ENCODE measurements at regions not wholly inside any gene's neighbourhood (a gene's known extent, or its start where the extent isn't known, plus 50 kb on each side); places are given as distances from the start of the nearest gene placed in this dataset.
"Not testable (repeated sequence)": the region's sequence is repeated elsewhere in the genome, so short reads cannot be mapped to it uniquely, and the experiment has no call there.

DNA sequence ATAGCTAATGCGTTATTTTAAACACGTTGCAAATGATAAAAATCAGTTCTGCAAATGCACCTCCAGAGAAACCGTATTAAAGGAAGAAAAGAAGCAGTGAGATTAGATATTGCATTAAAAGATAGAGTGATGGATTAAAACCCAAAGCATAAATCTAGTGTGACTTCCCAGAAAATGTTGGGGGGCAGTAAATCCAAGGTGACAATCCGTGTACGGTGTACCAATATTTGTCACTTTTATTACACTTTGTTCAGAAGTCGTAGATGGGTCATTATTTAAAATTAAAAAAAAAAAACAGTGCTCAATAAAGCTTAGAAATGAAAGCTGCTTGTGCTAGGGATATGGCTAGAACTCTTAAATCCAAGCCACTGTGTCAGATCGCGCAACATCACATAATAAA is 106.4 kb downstream of the TMEM130 start:
- no peak for DNase-seq (ENCODE audit: low spot score)
- CTCF ChIA-PET, result interaction anchor here (0.7 kb wide), 1 partner anchor 261 kb away, joined by 4 read pairs; no protein-coding TSS in a partner anchor
- no TSS peak for BruUV-seq (replicated peaks)
- H3K4me1 ChIP-seq (ENCODE audit: insufficient read depth, low read length, poor library complexity, severe bottlenecking), result no peaks in the 10 kb centered on the region
- intact Hi-C loops (cut with micrococcal nuclease; ENCODE audit: unreplicated experiment), result no loop called here
- TF ChIP-seq, protein P1, sequence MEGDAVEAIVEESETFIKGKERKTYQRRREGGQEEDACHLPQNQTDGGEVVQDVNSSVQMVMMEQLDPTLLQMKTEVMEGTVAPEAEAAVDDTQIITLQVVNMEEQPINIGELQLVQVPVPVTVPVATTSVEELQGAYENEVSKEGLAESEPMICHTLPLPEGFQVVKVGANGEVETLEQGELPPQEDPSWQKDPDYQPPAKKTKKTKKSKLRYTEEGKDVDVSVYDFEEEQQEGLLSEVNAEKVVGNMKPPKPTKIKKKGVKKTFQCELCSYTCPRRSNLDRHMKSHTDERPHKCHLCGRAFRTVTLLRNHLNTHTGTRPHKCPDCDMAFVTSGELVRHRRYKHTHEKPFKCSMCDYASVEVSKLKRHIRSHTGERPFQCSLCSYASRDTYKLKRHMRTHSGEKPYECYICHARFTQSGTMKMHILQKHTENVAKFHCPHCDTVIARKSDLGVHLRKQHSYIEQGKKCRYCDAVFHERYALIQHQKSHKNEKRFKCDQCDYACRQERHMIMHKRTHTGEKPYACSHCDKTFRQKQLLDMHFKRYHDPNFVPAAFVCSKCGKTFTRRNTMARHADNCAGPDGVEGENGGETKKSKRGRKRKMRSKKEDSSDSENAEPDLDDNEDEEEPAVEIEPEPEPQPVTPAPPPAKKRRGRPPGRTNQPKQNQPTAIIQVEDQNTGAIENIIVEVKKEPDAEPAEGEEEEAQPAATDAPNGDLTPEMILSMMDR (conservative IDR thresholded peaks at IDR 0.05; ENCODE audit: low read depth, low read length), result no peak
- no peak for TF ChIP-seq EZH2 (IDR thresholded peaks at IDR 0.05; ENCODE audit: borderline replicate concordance, low read depth, low read length, poor library complexity, severe bottlenecking)
- H3K36me3 ChIP-seq (ENCODE audit: insufficient read depth, low read length, poor library complexity, severe bottlenecking), result no peaks in the 10 kb centered on the region
- H3K27ac ChIP-seq (ENCODE audit: low read depth, low read length, poor library complexity, severe bottlenecking), result no peak overlapping the region
- H3K9me3 ChIP-seq (ENCODE audit: low read depth, low read length, poor library complexity, severe bottlenecking), result no peaks in the 10 kb centered on the region
- no peak overlapping the region for H3K4me3 ChIP-seq (ENCODE audit: low read depth, low read length, poor library complexity, severe bottlenecking)
- POLR2A ChIA-PET (ENCODE audit: low non-redundant PET), result no interaction called here
- no peaks in the 10 kb centered on the region for H3K27me3 ChIP-seq (replicated peaks; ENCODE audit: insufficient read depth, low read depth, low read length, poor library complexity)

- Histone ChIP-seq H3K27ac (ENCODE audit: low read depth, low read length, poor library complexity, severe bottlenecking) (no peak overlapping the region), H3K36me3 (ENCODE audit: insufficient read depth, low read length, poor library complexity, severe bottlenecking) (no peaks in the 10 kb centered on the region), H3K9me3 (ENCODE audit: low read depth, low read length, poor library complexity, severe bottlenecking) (no peaks in the 10 kb centered on the region), H3K4me1 (ENCODE audit: insufficient read depth, low read length, poor library complexity, severe bottlenecking) (no peaks in the 10 kb centered on the region), H3K4me3 (ENCODE audit: low read depth, low read length, poor library complexity, severe bottlenecking) (no peak overlapping the region), H3K27me3 (replicated peaks; ENCODE audit: insufficient read depth, low read depth, low read length, poor library complexity) (no peaks in the 10 kb centered on the region)
- intact Hi-C loops (cut with micrococcal nuclease; ENCODE audit: unreplicated experiment), result no loop called here
- POLR2A ChIA-PET (ENCODE audit: low non-redundant PET), result no interaction called here
- no peak for DNase-seq (ENCODE audit: low spot score)
- CTCF ChIA-PET, result no interaction called here
- TF ChIP-seq, protein P1 (conservative IDR thresholded peaks at IDR 0.05; ENCODE audit: low read depth, low read length), result no peak
- no peak for TF ChIP-seq EZH2 (IDR thresholded peaks at IDR 0.05; ENCODE audit: borderline replicate concordance, low read depth, low read length, poor library complexity, severe bottlenecking)
- no TSS peak for BruUV-seq (replicated peaks)
Measured at GRCh38 chr7:98764946-98765345, 104.9 kb downstream of the TMEM130 start.

DNA sequence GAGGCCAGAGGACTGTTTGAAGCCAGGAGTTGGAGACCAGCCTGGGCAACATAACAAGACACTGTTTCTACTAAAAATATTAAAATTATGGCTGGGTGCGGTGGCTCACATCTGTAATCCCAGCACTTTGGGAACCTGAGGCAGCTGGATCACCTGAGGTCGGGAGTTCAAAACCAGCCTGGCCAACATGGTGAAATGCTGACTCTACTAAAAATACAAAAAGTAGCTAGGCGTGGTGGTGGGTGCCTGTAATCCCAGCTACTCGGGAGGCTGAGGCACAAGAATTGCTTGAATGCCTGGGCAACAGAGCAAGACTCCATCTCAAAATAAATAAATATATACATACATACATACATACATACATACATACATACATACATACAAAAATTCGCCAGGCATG is 99.7 kb downstream of the TMEM130 start:
- H3K4me3 ChIP-seq (ENCODE audit: low read depth, low read length, poor library complexity, severe bottlenecking); intact Hi-C loops (cut with micrococcal nuclease; ENCODE audit: unreplicated experiment); H3K36me3 ChIP-seq (ENCODE audit: insufficient read depth, low read length, poor library complexity, severe bottlenecking); POLR2A ChIA-PET (ENCODE audit: low non-redundant PET); H3K27ac ChIP-seq (ENCODE audit: low read depth, low read length, poor library complexity, severe bottlenecking); CTCF ChIA-PET; H3K4me1 ChIP-seq (ENCODE audit: insufficient read depth, low read length, poor library complexity, severe bottlenecking); H3K27me3 ChIP-seq (replicated peaks; ENCODE audit: insufficient read depth, low read depth, low read length, poor library complexity); H3K9me3 ChIP-seq (ENCODE audit: low read depth, low read length, poor library complexity, severe bottlenecking); DNase-seq (ENCODE audit: low spot score); BruUV-seq (replicated peaks): not testable (repeated sequence)

GRCh38 chr7:98771519-98771918 is 98.3 kb downstream of the TMEM130 start:
- no peak overlapping the region for H3K4me3 ChIP-seq (ENCODE audit: low read depth, low read length, poor library complexity, severe bottlenecking)
- H3K36me3 ChIP-seq (ENCODE audit: insufficient read depth, low read length, poor library complexity, severe bottlenecking), result no peaks in the 10 kb centered on the region
- DNase-seq (ENCODE audit: low spot score), result peak; percentile 22

More at GRCh38 chr7:98771519-98771918, 98.3 kb downstream of the TMEM130 start:
- no TSS peak for BruUV-seq (replicated peaks)
- H3K27ac ChIP-seq (ENCODE audit: low read depth, low read length, poor library complexity, severe bottlenecking), result no peak overlapping the region
- CTCF ChIA-PET, result no interaction called here
- intact Hi-C loops (cut with micrococcal nuclease; ENCODE audit: unreplicated experiment), result no loop called here
- H3K27me3 ChIP-seq (replicated peaks; ENCODE audit: insufficient read depth, low read depth, low read length, poor library complexity), result no peaks in the 10 kb centered on the region
- H3K9me3 ChIP-seq (ENCODE audit: low read depth, low read length, poor library complexity, severe bottlenecking), result no peaks in the 10 kb centered on the region
- TF ChIP-seq, protein P1 (conservative IDR thresholded peaks at IDR 0.05; ENCODE audit: low read depth, low read length), result no peak
- no peak for TF ChIP-seq EZH2 (IDR thresholded peaks at IDR 0.05; ENCODE audit: borderline replicate concordance, low read depth, low read length, poor library complexity, severe bottlenecking)
- POLR2A ChIA-PET (ENCODE audit: low non-redundant PET), result no interaction called here
- H3K4me1 ChIP-seq (ENCODE audit: insufficient read depth, low read length, poor library complexity, severe bottlenecking), result no peaks in the 10 kb centered on the region

Data from A673 (cell line).